ENCODE measurements at regions not wholly inside any gene's neighbourhood (a gene's known extent, or its start where the extent isn't known, plus 50 kb on each side); places are given as distances from the start of the nearest gene placed in this dataset.

- no peak for TF ChIP-seq CTCF (IDR thresholded peaks at IDR 0.05)
- no peak for TF ChIP-seq POLR2A (IDR thresholded peaks at IDR 0.05)
Observed at GRCh38 chr12:75888399-75888798, 143.2 kb downstream of the PHLDA1 start.

All from prostate gland (tissue), 2 donors.